Neural progenitor cell (in vitro differentiated cells): ENCODE measurements at regions not wholly inside any gene's neighbourhood (a gene's known extent, or its start where the extent isn't known, plus 50 kb on each side); places are given as distances from the start of the nearest gene placed in this dataset.

Source experiments
- DNase-seq: peaks from one replicate; pipeline ENCODE4 v3.0.0-alpha.2; 2016; ENCODE audit warnings: low spot score
- H2AFZ ChIP-seq: fragments of 200-600 bp; sonication (generic); replicated peaks from 2 replicates; pipeline ENCODE4 v1.6.1; 2016; ENCODE audit warnings: antibody characterized with exemption
- H3F3A ChIP-seq: fragments of 200-600 bp; sonication (generic); 2 replicates; pipeline ENCODE4 v1.6.1; 2016; ENCODE audit warnings: antibody characterized with exemption, low read depth
- H3K27ac ChIP-seq: fragments of 200-600 bp; sonication (generic); 2 replicates; pipeline ENCODE4 v1.5.1; 2016; ENCODE audit warnings: mild to moderate bottlenecking
- H3K27me3 ChIP-seq: fragments of 200-600 bp; sonication (generic); 2 replicates; pipeline ENCODE4 v1.6.1; 2016; ENCODE audit warnings: mild to moderate bottlenecking, moderate library complexity
- H3K36me3 ChIP-seq: fragments of 200-600 bp; sonication (generic); 2 replicates; pipeline ENCODE4 v1.5.1; 2016
- H3K4me1 ChIP-seq: fragments of 200-600 bp; sonication (generic); 2 replicates; pipeline ENCODE4 v1.6.1; 2016; ENCODE audit warnings: mixed run types
- H3K4me2 ChIP-seq: fragments of 200-600 bp; sonication (generic); 2 replicates; pipeline ENCODE4 v1.6.1; 2016
- H3K4me3 ChIP-seq: fragments of 200-600 bp; sonication (generic); 2 replicates; pipeline ENCODE4 v1.5.1; 2016
- H3K79me2 ChIP-seq: fragments of 200-600 bp; sonication (generic); 2 replicates; pipeline ENCODE4 v1.6.1; 2016; ENCODE audit warnings: low read depth
- H3K9ac ChIP-seq: fragments of 200-600 bp; sonication (generic); 2 replicates; pipeline ENCODE4 v1.6.1; 2016
- H3K9me3 ChIP-seq: fragments of 200-600 bp; sonication (generic); 2 replicates; pipeline ENCODE4 v1.5.1; 2016; ENCODE audit warnings: low read depth
- H4K20me1 ChIP-seq: fragments of 200-600 bp; sonication (generic); 2 replicates; pipeline ENCODE4 v1.6.1; 2016; ENCODE audit warnings: low read depth
- H3K27ac Mint-ChIP-seq: 3 replicates; pipeline ENCODE4 v1.8.0; 2021; ENCODE audit warnings: mixed read lengths
- H3K27me3 Mint-ChIP-seq: 2 replicates; pipeline ENCODE4 v1.8.0; 2022; ENCODE audit warnings: low read depth, mild to moderate bottlenecking, inconsistent platforms, moderate library complexity, mixed read lengths; ENCODE audit not compliant: insufficient read depth
- H3K36me3 Mint-ChIP-seq: 3 replicates; pipeline ENCODE4 v1.8.0; 2021; ENCODE audit warnings: mixed read lengths
- H3K4me1 Mint-ChIP-seq: 3 replicates; pipeline ENCODE4 v1.8.0; 2021; ENCODE audit warnings: mixed read lengths
- H3K4me3 Mint-ChIP-seq: 3 replicates; pipeline ENCODE4 v1.8.0; 2021; ENCODE audit warnings: mild to moderate bottlenecking, moderate library complexity, mixed read lengths
- H3K9me3 Mint-ChIP-seq: 3 replicates; pipeline ENCODE4 v1.8.0; 2020; ENCODE audit warnings: mixed read lengths
- EZH2 ChIP-seq: fragments of 200-600 bp; sonication (generic); IDR thresholded peaks from 2 replicates; pipeline ENCODE4 v1.6.1; 2017; ENCODE audit warnings: antibody characterized with exemption, mild to moderate bottlenecking, moderate library complexity
- EZH2phosphoT487 ChIP-seq: fragments of 200-600 bp; sonication (generic); IDR thresholded peaks from 2 replicates; pipeline ENCODE4 v1.6.1; 2017; ENCODE audit warnings: antibody characterized with exemption
- TF ChIP-seq, protein P1 (sequence below): fragments of 200-600 bp; sonication (generic); IDR thresholded peaks from 2 replicates; pipeline ENCODE4 v1.5.1; 2017; ENCODE audit warnings: antibody characterized with exemption, mild to moderate bottlenecking

GRCh38 chr1:238581332-238581731, 690.6 kb upstream of the ZP4 start:
- Mint-ChIP-seq H3K27me3 (peaks cover 2% of the 10 kb centered on the region), H3K9me3 (peaks cover 4% of the 10 kb centered on the region), H3K36me3 (no peaks in the 10 kb centered on the region), H3K4me1 (peaks cover 16% of the 10 kb centered on the region), H3K4me3 (no peak overlapping the region), H3K27ac (no peak overlapping the region)
- TF ChIP-seq EZH2phosphoT487 (no peak), EZH2 (no peak)
- TF ChIP-seq, protein P1, sequence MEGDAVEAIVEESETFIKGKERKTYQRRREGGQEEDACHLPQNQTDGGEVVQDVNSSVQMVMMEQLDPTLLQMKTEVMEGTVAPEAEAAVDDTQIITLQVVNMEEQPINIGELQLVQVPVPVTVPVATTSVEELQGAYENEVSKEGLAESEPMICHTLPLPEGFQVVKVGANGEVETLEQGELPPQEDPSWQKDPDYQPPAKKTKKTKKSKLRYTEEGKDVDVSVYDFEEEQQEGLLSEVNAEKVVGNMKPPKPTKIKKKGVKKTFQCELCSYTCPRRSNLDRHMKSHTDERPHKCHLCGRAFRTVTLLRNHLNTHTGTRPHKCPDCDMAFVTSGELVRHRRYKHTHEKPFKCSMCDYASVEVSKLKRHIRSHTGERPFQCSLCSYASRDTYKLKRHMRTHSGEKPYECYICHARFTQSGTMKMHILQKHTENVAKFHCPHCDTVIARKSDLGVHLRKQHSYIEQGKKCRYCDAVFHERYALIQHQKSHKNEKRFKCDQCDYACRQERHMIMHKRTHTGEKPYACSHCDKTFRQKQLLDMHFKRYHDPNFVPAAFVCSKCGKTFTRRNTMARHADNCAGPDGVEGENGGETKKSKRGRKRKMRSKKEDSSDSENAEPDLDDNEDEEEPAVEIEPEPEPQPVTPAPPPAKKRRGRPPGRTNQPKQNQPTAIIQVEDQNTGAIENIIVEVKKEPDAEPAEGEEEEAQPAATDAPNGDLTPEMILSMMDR = no peak
- Histone ChIP-seq H3K4me1 (no peaks in the 10 kb centered on the region), H3F3A (no peaks in the 10 kb centered on the region), H3K27ac (no peak overlapping the region), H3K9me3 (no peaks in the 10 kb centered on the region), H3K9ac (no peak overlapping the region), H3K4me3 (no peak overlapping the region), H3K36me3 (no peaks in the 10 kb centered on the region), H3K4me2 (no peak overlapping the region), H3K79me2 (no peaks in the 10 kb centered on the region), H2AFZ (no peak overlapping the region), H3K27me3 (no peaks in the 10 kb centered on the region), H4K20me1 (no peaks in the 10 kb centered on the region)
- DNase-seq = no peak

DNA sequence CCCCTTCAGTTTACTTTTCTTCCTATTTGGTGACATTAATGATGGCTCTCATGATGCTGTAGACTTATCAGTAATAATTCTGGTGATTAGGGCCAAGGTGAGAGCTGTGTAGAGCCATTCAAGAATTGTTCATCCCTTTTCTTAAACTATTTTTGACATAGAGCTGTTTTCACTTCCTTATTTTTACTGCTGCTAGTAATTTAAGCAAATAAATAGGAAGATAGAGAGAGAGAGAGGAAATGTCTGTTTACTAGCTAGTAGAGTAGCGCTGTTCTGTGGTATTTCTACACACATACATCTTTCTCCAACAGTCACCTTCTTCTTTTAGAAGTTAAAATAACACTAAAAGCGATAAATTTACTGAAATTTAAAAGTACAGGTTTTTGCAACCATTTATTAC, 678.0 kb upstream of the ZP4 start:
- no peak for DNase-seq
- TF ChIP-seq, protein P1 = no peak
- TF ChIP-seq EZH2phosphoT487 = no peak
- TF ChIP-seq EZH2 = no peak
- no peak overlapping the region for H3K4me3 Mint-ChIP-seq
- Histone ChIP-seq H3K4me3 (no peak overlapping the region), H3K9ac (no peak overlapping the region), H3F3A (no peaks in the 10 kb centered on the region), H3K4me1 (no peaks in the 10 kb centered on the region), H3K79me2 (no peaks in the 10 kb centered on the region), H2AFZ (no peak overlapping the region), H3K36me3 (no peaks in the 10 kb centered on the region), H4K20me1 (no peaks in the 10 kb centered on the region), H3K27ac (no peak overlapping the region), H3K4me2 (no peak overlapping the region), H3K9me3 (no peaks in the 10 kb centered on the region), H3K27me3 (no peaks in the 10 kb centered on the region)
- H3K4me1 Mint-ChIP-seq = no peaks in the 10 kb centered on the region
- no peaks in the 10 kb centered on the region for H3K36me3 Mint-ChIP-seq
- H3K27me3 Mint-ChIP-seq = peaks cover 2% of the 10 kb centered on the region
- H3K9me3 Mint-ChIP-seq = peaks cover under 1% of the 10 kb centered on the region
- H3K27ac Mint-ChIP-seq = no peak overlapping the region

GRCh38 chr1:238562341-238562740, 671.6 kb upstream of the ZP4 start:
- H3K4me2 ChIP-seq = no peak overlapping the region
- Mint-ChIP-seq H3K27me3 (peaks cover 2% of the 10 kb centered on the region), H3K9me3 (no peaks in the 10 kb centered on the region), H3K27ac (no peak overlapping the region), H3K36me3 (no peaks in the 10 kb centered on the region), H3K4me3 (no peak overlapping the region), H3K4me1 (no peaks in the 10 kb centered on the region)
- H3K9me3 ChIP-seq = no peaks in the 10 kb centered on the region
- H2AFZ ChIP-seq = no peak overlapping the region
- no peaks in the 10 kb centered on the region for H3K79me2 ChIP-seq
- DNase-seq = no peak
- H3K27ac ChIP-seq = no peak overlapping the region
- TF ChIP-seq EZH2phosphoT487 (no peak), EZH2 (no peak)
- TF ChIP-seq, protein P1 = no peak
- no peak overlapping the region for H3K4me3 ChIP-seq
- no peak overlapping the region for H3K9ac ChIP-seq
- no peaks in the 10 kb centered on the region for H3K36me3 ChIP-seq
- H3K27me3 ChIP-seq = no peaks in the 10 kb centered on the region
- H3K4me1 ChIP-seq = no peaks in the 10 kb centered on the region
- H3F3A ChIP-seq = no peaks in the 10 kb centered on the region
- H4K20me1 ChIP-seq = no peaks in the 10 kb centered on the region

GRCh38 chr1:238558746-238559145, 668.0 kb upstream of the ZP4 start:
- Histone ChIP-seq H3K4me3 (no peak overlapping the region), H3K4me2 (no peak overlapping the region), H3F3A (no peaks in the 10 kb centered on the region), H2AFZ (no peak overlapping the region), H4K20me1 (no peaks in the 10 kb centered on the region), H3K36me3 (no peaks in the 10 kb centered on the region), H3K4me1 (no peaks in the 10 kb centered on the region), H3K27me3 (no peaks in the 10 kb centered on the region), H3K27ac (no peak overlapping the region), H3K9ac (no peak overlapping the region), H3K79me2 (no peaks in the 10 kb centered on the region), H3K9me3 (no peaks in the 10 kb centered on the region)
- Mint-ChIP-seq H3K27ac (no peak overlapping the region), H3K9me3 (no peaks in the 10 kb centered on the region), H3K4me1 (no peaks in the 10 kb centered on the region), H3K27me3 (no peaks in the 10 kb centered on the region), H3K4me3 (no peak overlapping the region), H3K36me3 (no peaks in the 10 kb centered on the region)
- TF ChIP-seq EZH2 = no peak
- TF ChIP-seq, protein P1 = no peak
- no peak for TF ChIP-seq EZH2phosphoT487
- no peak for DNase-seq
